WTC11 (cell line): ENCODE measurements at regions not wholly inside any gene's neighbourhood (a gene's known extent, or its start where the extent isn't known, plus 50 kb on each side); places are given as distances from the start of the nearest gene placed in this dataset.

ENCODE experiments used
- ATAC-seq: fragments of 200-7000 bp; cut with Tn5 transposase; 2 replicates; pipeline ENCODE4 v1.10.0; 2021; ENCODE audit warnings: mild to moderate bottlenecking, moderate library complexity
- CTCF ChIA-PET: fragments of 300-600 bp; sonication (Branson Sonifier 250); formaldehyde crosslinking; loops from one replicate; lab custom pipeline; 2021; ENCODE audit warnings: antibody characterized with exemption; lab: Charles Lee
- POLR2A ChIA-PET: fragments of 350-600 bp; sonication (Branson Sonifier 250); formaldehyde crosslinking; loops from one replicate; lab custom pipeline; 2021; ENCODE audit warnings: antibody characterized with exemption; lab: Charles Lee
- DNase-seq: peaks from one replicate; pipeline ENCODE4 v3.0.0; 2021; ENCODE audit warnings: low spot score
- H3K27ac Mint-ChIP-seq: 2 replicates; pipeline ENCODE4 v1.8.0; 2021; ENCODE audit warnings: mixed read lengths
- H3K27me3 Mint-ChIP-seq: 2 replicates; pipeline ENCODE4 v1.8.0; 2021; ENCODE audit warnings: low read depth, mild to moderate bottlenecking, moderate library complexity, mixed read lengths
- H3K36me3 Mint-ChIP-seq: 2 replicates; pipeline ENCODE4 v1.8.0; 2021; ENCODE audit warnings: mixed read lengths
- H3K4me1 Mint-ChIP-seq: 2 replicates; pipeline ENCODE4 v1.8.0; 2022; ENCODE audit warnings: mixed read lengths
- H3K4me3 Mint-ChIP-seq: 2 replicates; pipeline ENCODE4 v1.8.0; 2021; ENCODE audit warnings: mild to moderate bottlenecking, moderate library complexity, mixed read lengths
- H3K9me3 Mint-ChIP-seq: 2 replicates; pipeline ENCODE4 v1.8.0; 2021; ENCODE audit warnings: mixed read lengths
- CREM ChIP-seq: sonication (generic); formaldehyde crosslinking; IDR thresholded peaks from 2 replicates; pipeline ENCODE4 v1.8.1; 2022; ENCODE audit warnings: mild to moderate bottlenecking, missing genetic modification reagents, moderate library complexity
- GTF2I ChIP-seq: fragments of 250-450 bp; sonication (Bioruptor Pico); conservative IDR thresholded peaks from 2 replicates; pipeline ENCODE4 v1.4.0; 2021; ENCODE audit warnings: mild to moderate bottlenecking
- IRF2 ChIP-seq: sonication (generic); formaldehyde crosslinking; IDR thresholded peaks from 2 replicates; pipeline ENCODE4 v1.8.0; 2022; ENCODE audit warnings: low read depth, missing genetic modification reagents, borderline replicate concordance
- KAT7 ChIP-seq: sonication (generic); formaldehyde crosslinking; IDR thresholded peaks from 2 replicates; pipeline ENCODE4 v1.8.1; 2023; ENCODE audit warnings: missing genetic modification reagents, mild to moderate bottlenecking, borderline replicate concordance
- MYBL2 ChIP-seq: sonication (generic); formaldehyde crosslinking; IDR thresholded peaks from 2 replicates; pipeline ENCODE4 v1.8.1; 2023; ENCODE audit warnings: mild to moderate bottlenecking, moderate library complexity, missing genetic modification reagents
- NFATC4 ChIP-seq: fragments of 250-450 bp; sonication (Bioruptor Pico); IDR thresholded peaks from 2 replicates; pipeline ENCODE4 v1.9.0; 2021; ENCODE audit warnings: mild to moderate bottlenecking
- SOX15 ChIP-seq: fragments of 250-450 bp; sonication (Bioruptor Pico); IDR thresholded peaks from 2 replicates; pipeline ENCODE4 v1.9.0; 2021; ENCODE audit warnings: mild to moderate bottlenecking
- SP1 ChIP-seq: sonication (generic); formaldehyde crosslinking; conservative IDR thresholded peaks from 2 replicates; pipeline ENCODE4 v1.8.1; 2022; ENCODE audit warnings: missing genetic modification reagents
- TEAD1 ChIP-seq: sonication (generic); formaldehyde crosslinking; IDR thresholded peaks from 2 replicates; pipeline ENCODE4 v1.8.0; 2022; ENCODE audit warnings: mild to moderate bottlenecking, missing genetic modification reagents
- ZNF396 ChIP-seq: fragments of 250-450 bp; sonication (Bioruptor Pico); IDR thresholded peaks from 2 replicates; pipeline ENCODE4 v1.8.0; 2021; ENCODE audit warnings: mild to moderate bottlenecking, moderate library complexity, borderline replicate concordance
- ZNF671 ChIP-seq: fragments of 250-450 bp; sonication (Bioruptor Pico); IDR thresholded peaks from 2 replicates; pipeline ENCODE4 v1.8.0; 2021; ENCODE audit warnings: mild to moderate bottlenecking
- TF ChIP-seq, protein P1 (sequence below): fragments of 250-450 bp; sonication (Bioruptor Pico); IDR thresholded peaks from 2 replicates; pipeline ENCODE4 v2.1.2; 2022; ENCODE audit warnings: mild to moderate bottlenecking, moderate library complexity
- TF ChIP-seq, protein P2 (sequence below): fragments of 250-450 bp; sonication (Bioruptor Pico); IDR thresholded peaks from 2 replicates; pipeline ENCODE4 v1.9.0; 2021; ENCODE audit warnings: moderate library complexity, mild to moderate bottlenecking, inconsistent platforms, borderline replicate concordance
- TF ChIP-seq, protein P3 (sequence below): fragments of 250-450 bp; sonication (Bioruptor Pico); IDR thresholded peaks from 2 replicates; pipeline ENCODE4 v1.8.0; 2021; ENCODE audit warnings: mild to moderate bottlenecking
- TF ChIP-seq, protein P4 (sequence below): sonication (generic); formaldehyde crosslinking; IDR thresholded peaks from 2 replicates; pipeline ENCODE4 v1.8.1; 2022; ENCODE audit warnings: low read depth, missing genetic modification reagents, borderline replicate concordance
- TF ChIP-seq, protein P5 (sequence below): sonication (generic); formaldehyde crosslinking; IDR thresholded peaks from 2 replicates; pipeline ENCODE4 v1.8.0; 2023; ENCODE audit warnings: missing genetic modification reagents, mild to moderate bottlenecking, borderline replicate concordance

DNA sequence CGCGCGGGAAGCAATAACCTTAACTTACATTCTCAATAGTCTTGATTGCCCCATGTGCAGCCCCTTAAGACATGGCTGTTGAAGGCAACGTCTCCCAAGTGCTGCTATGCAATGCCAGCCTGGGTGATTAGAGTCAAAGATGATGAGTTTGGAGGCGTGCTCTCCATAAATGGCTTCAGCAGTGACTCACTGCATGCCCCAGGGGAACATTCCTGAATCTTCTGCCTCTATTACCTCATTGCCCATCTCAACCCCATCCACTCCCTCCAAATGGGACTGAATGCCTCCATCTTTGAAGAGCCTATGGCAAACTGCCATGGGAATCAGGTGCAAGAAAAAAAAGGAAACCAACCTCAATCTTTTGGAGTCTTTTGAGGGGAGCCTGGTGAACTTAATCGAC is 282.8 kb downstream of the SNX10 start:
- DNase-seq: no peak

DNA sequence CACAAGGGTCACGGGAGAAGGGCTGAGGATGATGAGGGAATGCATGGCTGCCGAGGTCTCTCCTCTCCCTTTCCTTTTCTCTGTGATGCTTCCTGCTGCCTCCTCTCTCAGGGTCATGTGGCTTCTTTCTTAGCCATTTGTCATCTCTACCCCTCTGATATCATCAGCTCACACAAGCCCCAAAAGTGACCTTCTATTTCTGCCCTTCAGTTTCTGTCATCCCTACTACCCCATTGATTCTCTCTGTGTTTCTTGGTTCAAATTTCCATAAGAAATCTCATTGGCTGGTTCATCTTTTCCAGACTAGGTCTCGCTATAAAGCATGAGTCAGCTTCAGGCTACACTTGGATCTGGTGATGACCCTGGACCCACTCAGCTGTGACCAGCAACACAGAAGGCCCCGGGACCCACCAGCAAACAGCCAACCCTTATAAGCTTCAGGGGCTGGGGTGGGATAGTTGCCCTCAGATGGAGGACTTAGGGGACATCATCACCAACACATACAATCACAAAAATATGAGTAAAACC is 284.3 kb downstream of the SKAP2 start:
- peaks cover 5% of the 10 kb centered on the region for H3K4me1 Mint-ChIP-seq
- ChIA-PET CTCF (interaction anchor here (1.4 kb wide), 1 partner anchor 77 kb away, joined by 3 read pairs; no protein-coding TSS in a partner anchor), POLR2A (no interaction called here)
- peaks cover 7% of the 10 kb centered on the region; the same call in 1 of the 2 replicates for H3K9me3 Mint-ChIP-seq
- H3K36me3 Mint-ChIP-seq: no peaks in the 10 kb centered on the region
- no peak for DNase-seq
- peaks cover 16% of the 10 kb centered on the region for H3K27me3 Mint-ChIP-seq
- no peak overlapping the region for H3K4me3 Mint-ChIP-seq
- ATAC-seq: no peak
- TF ChIP-seq, protein P1, sequence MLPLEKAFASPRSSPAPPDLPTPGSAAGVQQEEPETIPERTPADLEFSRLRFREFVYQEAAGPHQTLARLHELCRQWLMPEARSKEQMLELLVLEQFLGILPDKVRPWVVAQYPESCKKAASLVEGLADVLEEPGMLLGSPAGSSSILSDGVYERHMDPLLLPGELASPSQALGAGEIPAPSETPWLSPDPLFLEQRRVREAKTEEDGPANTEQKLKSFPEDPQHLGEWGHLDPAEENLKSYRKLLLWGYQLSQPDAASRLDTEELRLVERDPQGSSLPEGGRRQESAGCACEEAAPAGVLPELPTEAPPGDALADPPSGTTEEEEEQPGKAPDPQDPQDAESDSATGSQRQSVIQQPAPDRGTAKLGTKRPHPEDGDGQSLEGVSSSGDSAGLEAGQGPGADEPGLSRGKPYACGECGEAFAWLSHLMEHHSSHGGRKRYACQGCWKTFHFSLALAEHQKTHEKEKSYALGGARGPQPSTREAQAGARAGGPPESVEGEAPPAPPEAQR (CRISPR knock-in tag): no peak
- H3K27ac Mint-ChIP-seq: no peak overlapping the region

More for the DNA sequence above, 282.8 kb downstream of the SNX10 start:
- ATAC-seq: no peak
- H3K4me3 Mint-ChIP-seq: no peak overlapping the region
- no peak for TF ChIP-seq TEAD1 (CRISPR knock-in tag)
- TF ChIP-seq ZNF396: no peak
- TF ChIP-seq GTF2I (CRISPR knock-in tag): no peak
- no peak for TF ChIP-seq SP1 (CRISPR knock-in tag)
- TF ChIP-seq, protein P2, sequence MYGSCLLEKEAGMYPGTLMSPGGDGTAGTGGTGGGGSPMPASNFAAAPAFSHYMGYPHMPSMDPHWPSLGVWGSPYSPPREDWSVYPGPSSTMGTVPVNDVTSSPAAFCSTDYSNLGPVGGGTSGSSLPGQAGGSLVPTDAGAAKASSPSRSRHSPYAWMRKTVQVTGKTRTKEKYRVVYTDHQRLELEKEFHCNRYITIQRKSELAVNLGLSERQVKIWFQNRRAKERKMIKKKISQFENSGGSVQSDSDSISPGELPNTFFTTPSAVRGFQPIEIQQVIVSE (CRISPR knock-in tag): no peak
- TF ChIP-seq, protein P3, sequence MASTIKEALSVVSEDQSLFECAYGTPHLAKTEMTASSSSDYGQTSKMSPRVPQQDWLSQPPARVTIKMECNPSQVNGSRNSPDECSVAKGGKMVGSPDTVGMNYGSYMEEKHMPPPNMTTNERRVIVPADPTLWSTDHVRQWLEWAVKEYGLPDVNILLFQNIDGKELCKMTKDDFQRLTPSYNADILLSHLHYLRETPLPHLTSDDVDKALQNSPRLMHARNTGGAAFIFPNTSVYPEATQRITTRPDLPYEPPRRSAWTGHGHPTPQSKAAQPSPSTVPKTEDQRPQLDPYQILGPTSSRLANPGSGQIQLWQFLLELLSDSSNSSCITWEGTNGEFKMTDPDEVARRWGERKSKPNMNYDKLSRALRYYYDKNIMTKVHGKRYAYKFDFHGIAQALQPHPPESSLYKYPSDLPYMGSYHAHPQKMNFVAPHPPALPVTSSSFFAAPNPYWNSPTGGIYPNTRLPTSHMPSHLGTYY (CRISPR knock-in tag): no peak
- no peak for TF ChIP-seq NFATC4 (CRISPR knock-in tag)
- no peak for TF ChIP-seq SOX15 (CRISPR knock-in tag)
- TF ChIP-seq CREM (CRISPR knock-in tag): no peak
- no peak for TF ChIP-seq IRF2 (CRISPR knock-in tag)
- no peak for TF ChIP-seq ZNF671
- TF ChIP-seq MYBL2: no peak
- TF ChIP-seq, protein P4, sequence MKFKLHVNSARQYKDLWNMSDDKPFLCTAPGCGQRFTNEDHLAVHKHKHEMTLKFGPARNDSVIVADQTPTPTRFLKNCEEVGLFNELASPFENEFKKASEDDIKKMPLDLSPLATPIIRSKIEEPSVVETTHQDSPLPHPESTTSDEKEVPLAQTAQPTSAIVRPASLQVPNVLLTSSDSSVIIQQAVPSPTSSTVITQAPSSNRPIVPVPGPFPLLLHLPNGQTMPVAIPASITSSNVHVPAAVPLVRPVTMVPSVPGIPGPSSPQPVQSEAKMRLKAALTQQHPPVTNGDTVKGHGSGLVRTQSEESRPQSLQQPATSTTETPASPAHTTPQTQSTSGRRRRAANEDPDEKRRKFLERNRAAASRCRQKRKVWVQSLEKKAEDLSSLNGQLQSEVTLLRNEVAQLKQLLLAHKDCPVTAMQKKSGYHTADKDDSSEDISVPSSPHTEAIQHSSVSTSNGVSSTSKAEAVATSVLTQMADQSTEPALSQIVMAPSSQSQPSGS (CRISPR knock-in tag): no peak
- TF ChIP-seq KAT7 (CRISPR knock-in tag): no peak
- TF ChIP-seq, protein P5, sequence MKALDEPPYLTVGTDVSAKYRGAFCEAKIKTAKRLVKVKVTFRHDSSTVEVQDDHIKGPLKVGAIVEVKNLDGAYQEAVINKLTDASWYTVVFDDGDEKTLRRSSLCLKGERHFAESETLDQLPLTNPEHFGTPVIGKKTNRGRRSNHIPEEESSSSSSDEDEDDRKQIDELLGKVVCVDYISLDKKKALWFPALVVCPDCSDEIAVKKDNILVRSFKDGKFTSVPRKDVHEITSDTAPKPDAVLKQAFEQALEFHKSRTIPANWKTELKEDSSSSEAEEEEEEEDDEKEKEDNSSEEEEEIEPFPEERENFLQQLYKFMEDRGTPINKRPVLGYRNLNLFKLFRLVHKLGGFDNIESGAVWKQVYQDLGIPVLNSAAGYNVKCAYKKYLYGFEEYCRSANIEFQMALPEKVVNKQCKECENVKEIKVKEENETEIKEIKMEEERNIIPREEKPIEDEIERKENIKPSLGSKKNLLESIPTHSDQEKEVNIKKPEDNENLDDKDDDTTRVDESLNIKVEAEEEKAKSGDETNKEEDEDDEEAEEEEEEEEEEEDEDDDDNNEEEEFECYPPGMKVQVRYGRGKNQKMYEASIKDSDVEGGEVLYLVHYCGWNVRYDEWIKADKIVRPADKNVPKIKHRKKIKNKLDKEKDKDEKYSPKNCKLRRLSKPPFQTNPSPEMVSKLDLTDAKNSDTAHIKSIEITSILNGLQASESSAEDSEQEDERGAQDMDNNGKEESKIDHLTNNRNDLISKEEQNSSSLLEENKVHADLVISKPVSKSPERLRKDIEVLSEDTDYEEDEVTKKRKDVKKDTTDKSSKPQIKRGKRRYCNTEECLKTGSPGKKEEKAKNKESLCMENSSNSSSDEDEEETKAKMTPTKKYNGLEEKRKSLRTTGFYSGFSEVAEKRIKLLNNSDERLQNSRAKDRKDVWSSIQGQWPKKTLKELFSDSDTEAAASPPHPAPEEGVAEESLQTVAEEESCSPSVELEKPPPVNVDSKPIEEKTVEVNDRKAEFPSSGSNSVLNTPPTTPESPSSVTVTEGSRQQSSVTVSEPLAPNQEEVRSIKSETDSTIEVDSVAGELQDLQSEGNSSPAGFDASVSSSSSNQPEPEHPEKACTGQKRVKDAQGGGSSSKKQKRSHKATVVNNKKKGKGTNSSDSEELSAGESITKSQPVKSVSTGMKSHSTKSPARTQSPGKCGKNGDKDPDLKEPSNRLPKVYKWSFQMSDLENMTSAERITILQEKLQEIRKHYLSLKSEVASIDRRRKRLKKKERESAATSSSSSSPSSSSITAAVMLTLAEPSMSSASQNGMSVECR (CRISPR knock-in tag): no peak
- TF ChIP-seq, all 79 proteins: peak for 0
- CTCF ChIA-PET: no interaction called here
- Mint-ChIP-seq H3K36me3 (peaks cover 12% of the 10 kb centered on the region), H3K4me1 (no peaks in the 10 kb centered on the region), H3K27me3 (peaks cover 3% of the 10 kb centered on the region; the same call in 1 of the 2 replicates), H3K27ac (no peak overlapping the region), H3K9me3 (peaks cover 25% of the 10 kb centered on the region)
- POLR2A ChIA-PET: no interaction called here
